ENCODE measurements at regions not wholly inside any gene's neighbourhood (a gene's known extent, or its start where the extent isn't known, plus 50 kb on each side); places are given as distances from the start of the nearest gene placed in this dataset.

- Histone ChIP-seq H3K36me3 (ENCODE audit: control insufficient read depth in 4 of 4, insufficient read depth in 3 of 4, low read depth in 1 of 4, low read length in 3 of 4) (no peaks in the 10 kb centered on the region), H3K4me1 (ENCODE audit: control insufficient read depth in 4 of 4, insufficient read depth in 4 of 4, low read length in 3 of 4) (no peaks in the 10 kb centered on the region), H3K4me3 (ENCODE audit: low read depth in 1 of 3, low read length in 3 of 3) (no peak overlapping the region), H3K27ac (ENCODE audit: low read depth in 1 of 2, low read length in 2 of 2) (no peak overlapping the region), H3K9me3 (ENCODE audit: control insufficient read depth in 4 of 4, low read length in 3 of 4) (no peaks in the 10 kb centered on the region), H3K27me3 (ENCODE audit: control insufficient read depth in 4 of 4, insufficient read depth in 4 of 4, low read length in 3 of 4) (no peaks in the 10 kb centered on the region), H3K9ac (ENCODE audit: low read depth in 1 of 2, low read length in 2 of 2) (no peak overlapping the region)
- TF ChIP-seq REST (IDR thresholded peaks at IDR 0.05) (no peak), TAF1 (conservative IDR thresholded peaks at IDR 0.05) (no peak), SP1 (IDR thresholded peaks at IDR 0.05) (no peak), FOXA2 (IDR thresholded peaks at IDR 0.05) (no peak), RXRA (IDR thresholded peaks at IDR 0.05) (no peak), CTCF (IDR thresholded peaks at IDR 0.05; ENCODE audit: low read depth, low read length, missing input control) (no peak), FOXA1 (IDR thresholded peaks at IDR 0.05) (no peak), EGR1 (IDR thresholded peaks at IDR 0.05; ENCODE audit: low read depth in 2 of 2) (no peak), YY1 (IDR thresholded peaks at IDR 0.05) (no peak), ATF3 (IDR thresholded peaks at IDR 0.05) (no peak), ZBTB33 (IDR thresholded peaks at IDR 0.05) (no peak), RAD21 (IDR thresholded peaks at IDR 0.05) (no peak), GABPA (IDR thresholded peaks at IDR 0.05 in 1 of 2, conservative IDR thresholded peaks at IDR 0.05 in 1 of 2) (no peak), HNF4A (conservative IDR thresholded peaks at IDR 0.05) (no peak), NR2F2 (IDR thresholded peaks at IDR 0.05) (no peak), JUND (IDR thresholded peaks at IDR 0.05) (no peak), HNF4G (IDR thresholded peaks at IDR 0.05) (no peak)
- WGBS, result 71% methylated on average over 1 of the region's 1 CpG
- DNase-seq (ENCODE audit: low spot score), result no peak
Observed at GRCh38 chr14:87199381-87199780, 793.6 kb downstream of the GALC start.

GRCh38 chr14:87196436-87196835 is 796.5 kb downstream of the GALC start:
- Histone ChIP-seq H3K4me1 (ENCODE audit: control insufficient read depth in 4 of 4, insufficient read depth in 4 of 4, low read length in 3 of 4) (no peaks in the 10 kb centered on the region), H3K27me3 (ENCODE audit: control insufficient read depth in 4 of 4, insufficient read depth in 4 of 4, low read length in 3 of 4) (no peaks in the 10 kb centered on the region)
- 64% methylated on average over 3 of the region's 3 CpGs for WGBS
- TF ChIP-seq FOXA1 (IDR thresholded peaks at IDR 0.05), result no peak
- TF ChIP-seq YY1 (IDR thresholded peaks at IDR 0.05), result no peak
- TF ChIP-seq RXRA (IDR thresholded peaks at IDR 0.05), result no peak
- TF ChIP-seq SP1 (IDR thresholded peaks at IDR 0.05), result no peak
- no peak for TF ChIP-seq HNF4A (conservative IDR thresholded peaks at IDR 0.05)
- TF ChIP-seq REST (IDR thresholded peaks at IDR 0.05), result no peak
- TF ChIP-seq JUND (IDR thresholded peaks at IDR 0.05), result no peak
- no peak for TF ChIP-seq FOXA2 (IDR thresholded peaks at IDR 0.05)
- TF ChIP-seq HNF4G (IDR thresholded peaks at IDR 0.05), result no peak
- TF ChIP-seq ATF3 (IDR thresholded peaks at IDR 0.05), result no peak
- TF ChIP-seq RAD21 (IDR thresholded peaks at IDR 0.05), result no peak
- no peak for TF ChIP-seq MAX (IDR thresholded peaks at IDR 0.05)
- no peak for TF ChIP-seq CTCF (IDR thresholded peaks at IDR 0.05; ENCODE audit: low read depth, low read length, missing input control)

More at GRCh38 chr14:87196436-87196835, 796.5 kb downstream of the GALC start:
- no peaks in the 10 kb centered on the region for H3K9me3 ChIP-seq (ENCODE audit: control insufficient read depth in 4 of 4, low read length in 3 of 4)
- no peak overlapping the region for H3K4me3 ChIP-seq (ENCODE audit: low read depth in 1 of 3, low read length in 3 of 3)
- no peaks in the 10 kb centered on the region for H3K36me3 ChIP-seq (ENCODE audit: control insufficient read depth in 4 of 4, insufficient read depth in 3 of 4, low read depth in 1 of 4, low read length in 3 of 4)
- no peak overlapping the region for H3K27ac ChIP-seq (ENCODE audit: low read depth in 1 of 2, low read length in 2 of 2)
- no peak overlapping the region for H3K9ac ChIP-seq (ENCODE audit: low read depth in 1 of 2, low read length in 2 of 2)
- no peak for DNase-seq (ENCODE audit: low spot score)
